HS-27A (cell line): ENCODE measurements at regions not wholly inside any gene's neighbourhood (a gene's known extent, or its start where the extent isn't known, plus 50 kb on each side); places are given as distances from the start of the nearest gene placed in this dataset.
"Not testable (repeated sequence)": the region's sequence is repeated elsewhere in the genome, so short reads cannot be mapped to it uniquely, and the experiment has no call there.

Experiments used
- DNase-seq: peaks from one replicate; pipeline ENCODE4 v3.0.0-alpha.2; 2012; ENCODE audit warnings: low read depth, missing footprints

DNA sequence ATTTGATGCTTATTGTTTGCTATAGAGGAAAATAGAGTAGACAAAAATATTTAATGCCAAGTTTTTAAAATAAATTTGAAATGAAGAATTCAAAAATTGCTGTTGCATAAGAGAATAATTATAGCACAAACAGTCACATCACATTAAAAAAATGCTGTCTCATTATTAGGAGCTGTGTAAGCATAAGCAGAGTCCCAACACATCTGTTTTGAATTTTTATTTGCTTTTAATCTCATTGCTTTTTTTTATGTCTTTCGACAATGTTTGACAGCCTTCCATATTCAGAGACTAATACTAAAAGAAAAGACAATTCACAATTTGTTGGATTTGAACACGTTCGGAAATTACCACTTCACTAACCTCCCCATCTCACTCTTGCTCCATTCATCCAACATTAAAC lies 143.5 kb downstream of the TFPI2 start:
- no peak for DNase-seq

DNA sequence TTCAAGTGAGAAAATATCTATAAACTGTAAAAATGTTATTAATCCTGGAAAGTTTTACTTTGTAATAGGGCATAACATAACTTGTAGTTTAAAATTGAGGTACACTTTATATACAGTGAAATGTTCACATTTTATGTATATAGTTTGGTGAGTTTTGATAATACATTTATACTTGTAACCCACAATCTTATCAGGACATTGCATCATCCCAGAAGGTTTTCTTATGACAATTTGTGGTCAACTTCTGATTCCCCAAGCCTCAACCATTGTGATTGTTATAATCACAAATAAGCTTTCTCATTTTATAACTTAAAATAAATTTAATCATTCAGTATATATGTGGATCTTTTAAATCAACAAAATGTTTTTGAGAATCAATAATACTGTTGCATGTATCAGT lies 151.1 kb downstream of the TFPI2 start:
- DNase-seq, result no peak

- DNase-seq, result no peak
Observed at GRCh38 chr7:93737953-93738352, 152.6 kb downstream of the TFPI2 start.

DNA sequence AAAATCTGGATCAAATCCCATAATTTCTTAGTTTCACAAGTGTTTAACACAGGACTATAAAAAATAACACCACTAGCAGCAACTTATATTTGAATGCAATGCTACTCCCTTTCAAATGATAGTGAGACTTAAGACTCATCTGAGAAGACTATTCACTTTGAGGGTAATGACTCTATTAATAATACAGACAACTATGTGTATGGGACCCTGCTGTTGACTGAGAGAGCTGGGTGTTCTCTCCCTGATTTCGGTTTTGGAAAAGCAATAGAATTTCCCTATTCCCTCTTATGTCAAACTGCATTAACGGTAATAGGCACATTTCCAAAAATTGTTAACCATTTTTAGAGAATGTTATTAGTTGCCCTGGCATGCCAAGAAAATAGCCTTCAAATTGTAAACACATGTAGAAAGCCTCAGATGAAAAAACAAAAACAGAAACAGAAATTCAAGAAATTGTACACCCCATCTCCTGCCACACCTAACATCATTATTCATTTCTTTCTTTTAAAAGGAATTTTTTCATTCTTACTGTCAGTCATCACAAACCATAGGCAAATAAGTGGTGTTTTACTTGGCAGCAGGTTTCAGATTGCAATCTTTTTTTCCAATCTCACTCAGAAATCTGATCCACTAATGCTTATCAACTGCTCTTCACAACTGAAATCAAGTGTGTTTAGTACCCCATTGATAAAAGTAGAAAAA lies 153.7 kb downstream of the TFPI2 start:
- no peak for DNase-seq

- DNase-seq, result no peak
Observed at GRCh38 chr7:93728292-93728691, 153.8 kb upstream of the CALCR start.

GRCh38 chr7:93725954-93726353 lies 151.4 kb upstream of the CALCR start:
- no peak for DNase-seq

DNA sequence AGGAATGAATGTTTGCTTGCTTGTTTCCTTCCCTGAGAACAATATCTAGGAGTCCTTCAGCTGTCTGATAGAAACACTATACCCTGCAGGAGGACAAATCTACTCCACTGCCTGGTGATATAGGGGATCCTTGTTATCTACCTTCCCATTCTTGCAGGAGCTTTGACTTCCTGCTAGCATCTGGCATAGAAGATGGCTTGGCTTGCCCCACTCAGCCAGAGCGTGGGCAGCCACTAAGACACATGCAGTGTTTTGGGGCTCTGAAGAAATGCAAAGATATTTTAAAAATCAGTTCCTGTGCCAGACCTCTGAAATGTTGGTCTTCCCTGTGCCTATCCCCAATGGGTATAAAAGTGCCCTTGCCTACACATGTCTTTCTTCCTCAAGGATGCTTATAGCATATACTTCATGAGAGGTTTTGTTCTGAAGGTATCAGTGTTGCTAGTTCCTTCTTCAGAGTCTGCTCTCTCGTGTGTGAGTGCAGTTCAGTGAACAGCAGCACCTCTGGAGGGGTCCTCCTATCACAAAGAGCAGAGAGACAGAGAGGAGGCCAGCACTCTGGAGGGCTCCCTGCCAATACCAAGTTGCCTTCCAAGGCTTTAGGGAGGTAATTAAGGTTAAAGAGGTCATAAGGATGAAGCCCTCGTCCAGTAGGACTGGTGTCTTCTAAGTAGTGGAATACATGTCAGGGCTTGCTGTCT lies 149.1 kb upstream of the CALCR start:
- no peak for DNase-seq

GRCh38 chr7:93720106-93720505 lies 145.6 kb upstream of the CALCR start:
- DNase-seq, result no peak

- DNase-seq, result peak; percentile 51
Observed at GRCh38 chr7:93719546-93719945, 145.0 kb upstream of the CALCR start.

- DNase-seq, result no peak
Observed at GRCh38 chr7:93717217-93717900, 142.8 kb upstream of the CALCR start.

DNA sequence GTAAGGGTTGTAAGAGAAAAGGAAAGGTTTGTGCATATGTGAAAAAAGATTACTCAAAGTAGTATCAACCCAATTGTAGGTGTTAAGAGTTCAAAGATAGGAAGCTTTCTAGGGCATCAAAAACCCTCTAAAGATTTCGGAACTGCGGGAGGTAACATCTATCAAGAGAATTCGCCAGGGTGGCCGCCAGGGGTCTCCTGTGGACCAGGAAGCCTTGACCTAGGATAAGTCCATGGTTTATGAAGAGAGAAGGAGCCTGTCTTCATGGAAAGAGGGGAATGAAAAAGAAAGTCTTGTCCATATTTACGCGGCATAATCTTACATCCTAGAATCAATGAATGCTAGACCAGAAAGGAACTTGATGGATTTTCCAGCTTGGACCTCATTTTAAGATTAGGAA lies 140.7 kb upstream of the CALCR start:
- DNase-seq, result no peak

- DNase-seq, result no peak
Observed at GRCh38 chr7:93711926-93712325, 137.4 kb upstream of the CALCR start.

DNA sequence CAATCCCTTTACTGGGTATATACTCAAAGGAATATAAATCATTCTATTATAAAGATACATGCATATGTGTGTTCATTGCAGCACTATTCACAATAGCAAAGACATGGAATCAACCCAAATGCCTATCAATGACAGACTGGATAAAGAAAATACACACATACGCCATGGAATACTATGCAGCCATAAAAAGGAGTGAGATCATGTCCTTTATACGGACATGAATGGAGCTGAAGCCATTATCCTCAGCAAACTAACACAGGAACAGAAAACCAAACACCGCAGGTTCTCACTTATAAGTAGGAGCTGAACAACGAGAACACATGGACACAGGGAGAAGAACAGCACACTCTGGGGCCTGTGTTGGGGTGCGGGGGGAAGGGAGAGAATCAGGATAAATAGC lies 133.7 kb upstream of the CALCR start:
- DNase-seq, result not testable (repeated sequence)

DNA sequence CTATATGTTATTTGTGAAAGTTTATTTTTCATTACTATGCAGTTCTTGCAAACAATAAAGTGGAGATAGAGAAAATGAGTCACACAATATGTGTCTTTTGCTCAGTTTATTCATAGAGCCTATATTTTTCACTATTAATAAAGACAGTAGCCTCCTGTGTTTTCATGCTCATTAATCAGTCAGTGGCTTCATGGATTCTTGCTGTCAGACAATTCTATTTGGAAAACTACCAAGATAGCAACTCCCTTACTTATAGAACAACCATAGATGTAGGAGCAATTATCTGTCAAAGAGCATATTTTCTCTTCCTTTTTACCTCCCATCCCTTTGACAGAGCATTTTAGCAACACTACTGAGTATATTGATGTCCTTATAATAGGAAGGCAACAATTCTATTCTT lies 132.7 kb upstream of the CALCR start:
- no peak for DNase-seq

DNA sequence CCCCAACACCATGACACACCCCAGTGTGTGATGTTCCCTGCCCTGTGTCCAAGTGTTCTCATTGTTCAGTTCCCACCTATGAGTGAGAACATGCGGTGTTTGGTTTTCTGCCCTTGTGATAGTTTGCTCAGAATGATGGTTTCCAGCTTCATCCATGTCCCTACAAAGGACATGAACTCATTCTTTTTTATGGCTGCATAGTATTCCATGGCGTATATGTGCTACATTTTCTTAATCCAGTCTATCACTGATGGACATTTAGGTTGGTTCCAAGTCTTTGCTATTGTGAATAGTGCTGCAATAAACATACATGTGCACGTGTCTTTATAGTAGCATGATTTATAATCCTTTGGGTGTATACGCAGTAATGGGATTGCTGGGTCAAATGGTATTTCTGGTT lies 131.6 kb upstream of the CALCR start:
- not testable (repeated sequence) for DNase-seq

GRCh38 chr7:93704217-93704616 lies 129.7 kb upstream of the CALCR start:
- DNase-seq, result no peak

DNA sequence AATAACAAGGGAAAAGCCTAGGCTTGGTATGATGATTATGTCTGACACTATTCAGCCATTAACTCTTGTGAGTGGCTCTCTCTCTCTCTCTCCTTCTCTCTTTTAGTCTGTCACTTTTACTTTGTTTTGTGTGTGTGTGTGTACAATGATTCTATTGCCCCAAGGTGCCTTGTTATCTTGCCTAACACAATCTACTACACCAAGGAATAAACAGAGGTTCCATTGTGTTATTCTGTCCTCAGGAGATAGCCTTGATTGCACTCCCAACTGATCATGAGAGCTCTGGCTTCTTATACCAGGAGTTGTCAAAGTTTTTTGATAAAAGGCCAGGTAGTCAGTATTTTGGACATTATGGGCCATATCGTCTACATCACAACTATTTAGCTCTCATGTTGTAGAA lies 123.4 kb upstream of the CALCR start:
- no peak for DNase-seq

- DNase-seq, result no peak
Observed at GRCh38 chr7:93693796-93694195, 119.3 kb upstream of the CALCR start.

DNA sequence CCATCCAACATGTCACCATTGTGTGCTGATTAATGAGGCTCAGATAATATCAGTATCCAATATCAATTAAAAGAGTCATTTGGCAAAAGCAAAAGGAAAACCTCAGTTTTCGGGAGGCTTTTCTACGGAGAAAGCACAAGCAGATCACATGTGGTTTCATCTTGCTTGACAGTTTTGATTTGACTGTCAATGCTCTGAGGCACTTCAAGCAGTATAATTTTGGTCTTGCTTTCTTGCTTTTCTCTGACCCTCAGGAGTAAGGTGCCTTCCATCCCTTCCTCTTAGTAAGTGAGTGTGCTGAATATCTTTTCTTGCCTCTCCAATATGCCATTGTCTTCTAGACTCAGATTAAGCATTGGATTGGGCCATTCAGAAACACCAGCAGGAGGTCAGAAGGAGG lies 115.5 kb upstream of the CALCR start:
- DNase-seq, result no peak

DNA sequence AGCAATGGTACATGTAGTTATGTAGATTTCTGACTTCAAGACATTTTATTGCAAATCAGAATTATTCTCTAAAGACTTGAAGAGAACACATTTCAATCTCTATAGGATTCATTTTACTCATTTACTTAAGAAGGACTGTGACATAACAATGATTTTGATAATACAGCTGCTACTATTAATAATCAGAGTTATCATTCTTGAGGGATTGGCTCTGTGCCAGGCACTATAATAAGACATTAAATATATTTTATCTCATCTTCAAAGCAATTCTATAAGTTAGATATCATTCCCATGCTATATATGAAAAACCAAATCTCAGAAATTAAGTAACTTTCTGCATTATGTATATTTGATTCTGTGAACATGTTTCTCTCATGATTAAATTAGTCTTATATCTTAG lies 103.7 kb upstream of the CALCR start:
- DNase-seq, result no peak

DNA sequence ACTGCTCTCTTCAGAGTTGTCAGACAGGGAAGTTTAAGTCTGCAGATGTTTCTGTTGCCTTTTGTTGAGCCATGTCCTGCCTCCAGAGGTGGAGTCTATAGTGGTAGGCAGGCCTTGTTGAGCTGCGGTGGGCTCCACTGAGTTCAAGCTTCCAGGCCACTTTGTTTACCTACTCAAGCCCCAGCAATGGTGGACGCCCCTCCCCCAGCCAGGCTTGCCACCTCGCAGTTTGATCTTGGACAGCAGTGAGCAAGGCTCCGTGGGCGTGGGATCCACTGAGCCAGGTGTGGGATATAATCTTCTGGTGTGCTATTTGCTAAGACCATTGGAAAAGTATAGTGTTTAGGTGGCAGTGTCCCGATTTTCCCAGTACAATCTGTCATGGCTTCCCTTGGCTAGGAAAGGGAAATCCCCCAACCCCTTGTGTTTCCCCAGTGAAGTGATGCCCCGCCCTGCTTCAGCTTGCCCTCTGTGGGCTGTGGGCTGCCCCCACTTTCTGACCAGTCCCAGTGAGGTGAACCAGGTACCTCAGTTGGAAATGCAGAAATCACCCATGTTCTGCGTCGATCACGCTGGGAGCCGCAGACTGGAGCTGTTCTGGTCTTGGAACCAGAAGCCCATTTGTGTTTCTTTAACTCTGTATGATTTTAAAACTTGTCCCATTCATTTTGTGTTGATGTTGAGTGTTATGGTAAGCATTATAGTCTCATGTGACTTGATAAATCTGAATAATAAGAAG lies 89.2 kb upstream of the CALCR start:
- DNase-seq, result no peak

GRCh38 chr7:93658163-93658562 lies 83.6 kb upstream of the CALCR start:
- DNase-seq, result not testable (repeated sequence)
